Mesothelial cell of epicardium (in vitro differentiated cells): ENCODE measurements at regions not wholly inside any gene's neighbourhood (a gene's known extent, or its start where the extent isn't known, plus 50 kb on each side); places are given as distances from the start of the nearest gene placed in this dataset.

Experiments
- DNase-seq, 2 experiments: peaks; one replicate each; pipeline ENCODE4 v3.0.0; 2021; ENCODE audit warnings: low spot score in 2 of 2; ENCODE audit not compliant: unreplicated experiment in 2 of 2
- H3K27ac Mint-ChIP-seq: 2 replicates; pipeline ENCODE4 v1.8.0; 2021; ENCODE audit warnings: mixed read lengths
- H3K27me3 Mint-ChIP-seq: 2 replicates; pipeline ENCODE4 v1.8.0; 2021; ENCODE audit warnings: low read depth, mixed read lengths
- H3K36me3 Mint-ChIP-seq: 2 replicates; pipeline ENCODE4 v1.8.0; 2021; ENCODE audit warnings: mixed read lengths
- H3K4me1 Mint-ChIP-seq: 2 replicates; pipeline ENCODE4 v1.8.0; 2021; ENCODE audit warnings: mixed read lengths
- H3K4me3 Mint-ChIP-seq: 2 replicates; pipeline ENCODE4 v1.8.0; 2021; ENCODE audit warnings: mild to moderate bottlenecking, moderate library complexity, mixed read lengths
- H3K9me3 Mint-ChIP-seq: 2 replicates; pipeline ENCODE4 v1.8.0; 2021; ENCODE audit warnings: mixed read lengths
- TF ChIP-seq, protein P1 (sequence below): fragments of 200-600 bp; sonication (generic); IDR thresholded peaks from one replicate; pipeline ENCODE4 v1.5.0; 2021; ENCODE audit warnings: antibody characterized with exemption; ENCODE audit not compliant: unreplicated experiment

- no peaks in the 10 kb centered on the region for H3K9me3 Mint-ChIP-seq
- no peak for DNase-seq
- H3K36me3 Mint-ChIP-seq, result no peaks in the 10 kb centered on the region
- H3K27me3 Mint-ChIP-seq, result no peaks in the 10 kb centered on the region
- H3K4me1 Mint-ChIP-seq, result no peaks in the 10 kb centered on the region
- H3K27ac Mint-ChIP-seq, result no peak overlapping the region
- TF ChIP-seq, protein P1, sequence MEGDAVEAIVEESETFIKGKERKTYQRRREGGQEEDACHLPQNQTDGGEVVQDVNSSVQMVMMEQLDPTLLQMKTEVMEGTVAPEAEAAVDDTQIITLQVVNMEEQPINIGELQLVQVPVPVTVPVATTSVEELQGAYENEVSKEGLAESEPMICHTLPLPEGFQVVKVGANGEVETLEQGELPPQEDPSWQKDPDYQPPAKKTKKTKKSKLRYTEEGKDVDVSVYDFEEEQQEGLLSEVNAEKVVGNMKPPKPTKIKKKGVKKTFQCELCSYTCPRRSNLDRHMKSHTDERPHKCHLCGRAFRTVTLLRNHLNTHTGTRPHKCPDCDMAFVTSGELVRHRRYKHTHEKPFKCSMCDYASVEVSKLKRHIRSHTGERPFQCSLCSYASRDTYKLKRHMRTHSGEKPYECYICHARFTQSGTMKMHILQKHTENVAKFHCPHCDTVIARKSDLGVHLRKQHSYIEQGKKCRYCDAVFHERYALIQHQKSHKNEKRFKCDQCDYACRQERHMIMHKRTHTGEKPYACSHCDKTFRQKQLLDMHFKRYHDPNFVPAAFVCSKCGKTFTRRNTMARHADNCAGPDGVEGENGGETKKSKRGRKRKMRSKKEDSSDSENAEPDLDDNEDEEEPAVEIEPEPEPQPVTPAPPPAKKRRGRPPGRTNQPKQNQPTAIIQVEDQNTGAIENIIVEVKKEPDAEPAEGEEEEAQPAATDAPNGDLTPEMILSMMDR, result no peak
- H3K4me3 Mint-ChIP-seq, result no peak overlapping the region
These were observed 114.2 kb downstream of the EBLN2 start for GRCh38 chr3:73175698-73176097.

DNA sequence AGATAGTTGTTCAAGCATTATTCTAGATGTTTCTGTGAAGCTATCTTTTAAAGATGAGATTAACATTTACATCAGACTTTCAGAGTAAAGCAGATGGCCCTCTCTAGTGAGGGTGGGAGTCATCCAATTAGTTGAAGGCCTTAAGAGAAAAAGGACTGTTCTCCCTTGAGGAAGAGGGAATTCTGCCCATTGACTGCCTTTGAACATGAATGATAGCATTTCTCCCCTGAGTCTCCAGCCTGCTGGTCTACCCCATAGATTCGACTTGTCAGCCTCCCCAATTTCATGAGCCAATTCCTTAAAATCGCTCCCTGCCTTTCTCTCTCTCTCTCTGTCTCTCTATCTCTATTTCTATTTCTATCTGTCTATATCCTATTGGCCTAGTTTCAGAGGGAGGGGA, 115.5 kb downstream of the EBLN2 start:
- Mint-ChIP-seq H3K36me3 (no peaks in the 10 kb centered on the region), H3K27ac (no peak overlapping the region), H3K9me3 (no peaks in the 10 kb centered on the region), H3K4me1 (no peaks in the 10 kb centered on the region), H3K27me3 (no peaks in the 10 kb centered on the region), H3K4me3 (no peak overlapping the region)
- no peak for DNase-seq
- TF ChIP-seq, protein P1, result no peak

GRCh38 chr3:73177827-73178226, 116.4 kb downstream of the EBLN2 start:
- Mint-ChIP-seq H3K9me3 (no peaks in the 10 kb centered on the region), H3K36me3 (no peaks in the 10 kb centered on the region)
- DNase-seq, result no peak

DNA sequence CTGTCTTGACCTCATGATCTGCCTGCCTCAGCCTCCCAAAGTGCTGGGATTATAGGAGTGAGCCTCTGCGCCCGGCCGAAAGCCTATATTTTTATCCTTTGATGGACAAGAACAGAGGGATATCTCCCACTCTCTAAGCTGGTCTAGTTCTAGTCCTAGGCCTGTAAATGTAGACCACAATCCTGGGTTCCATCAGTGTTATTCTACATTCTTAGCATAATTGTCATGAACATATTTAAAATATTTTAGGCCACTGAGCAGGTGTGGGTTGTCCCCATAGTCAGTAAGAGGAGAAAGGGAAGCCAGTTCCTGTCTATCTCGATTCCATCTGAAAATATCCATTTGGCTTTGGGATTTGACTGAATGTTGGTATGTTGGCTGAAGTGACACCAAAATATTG, 118.1 kb downstream of the EBLN2 start:
- Mint-ChIP-seq H3K27me3 (peaks cover 11% of the 10 kb centered on the region), H3K36me3 (no peaks in the 10 kb centered on the region), H3K9me3 (no peaks in the 10 kb centered on the region), H3K27ac (no peak overlapping the region), H3K4me3 (no peak overlapping the region), H3K4me1 (no peaks in the 10 kb centered on the region)
- DNase-seq, result no peak
- TF ChIP-seq, protein P1, result no peak

More at GRCh38 chr3:73177827-73178226, 116.4 kb downstream of the EBLN2 start:
- Mint-ChIP-seq H3K27me3 (peaks cover 3% of the 10 kb centered on the region), H3K4me1 (no peaks in the 10 kb centered on the region), H3K27ac (no peak overlapping the region), H3K4me3 (no peak overlapping the region)
- TF ChIP-seq, protein P1, result no peak

DNA sequence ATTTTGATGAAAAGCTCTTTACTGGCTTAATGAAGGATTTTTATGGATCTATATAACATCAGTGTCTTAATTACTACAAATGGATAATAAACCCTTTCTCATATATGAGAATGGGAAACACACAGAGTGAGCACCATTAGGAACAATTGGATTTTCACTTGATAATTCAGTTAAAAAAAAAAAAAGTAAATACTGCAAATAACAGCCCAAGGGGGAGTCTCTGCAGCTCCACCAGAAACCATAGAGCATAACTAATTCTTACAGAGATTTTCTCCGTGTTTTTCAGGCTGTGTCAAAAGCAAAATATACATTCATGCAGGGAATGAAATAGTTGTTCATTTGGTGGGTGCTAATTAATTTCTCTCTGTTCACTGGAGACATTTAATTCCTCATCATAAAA, 125.3 kb downstream of the EBLN2 start:
- Mint-ChIP-seq H3K27me3 (peaks cover 11% of the 10 kb centered on the region), H3K4me1 (peaks cover 5% of the 10 kb centered on the region), H3K27ac (no peak overlapping the region)

More for the DNA sequence above, 125.3 kb downstream of the EBLN2 start:
- TF ChIP-seq, protein P1, result no peak
- Mint-ChIP-seq H3K4me3 (no peak overlapping the region), H3K36me3 (no peaks in the 10 kb centered on the region), H3K9me3 (no peaks in the 10 kb centered on the region)
- DNase-seq, result no peak
